GM19324 (cell line): ENCODE measurements at regions not wholly inside any gene's neighbourhood (a gene's known extent, or its start where the extent isn't known, plus 50 kb on each side); places are given as distances from the start of the nearest gene placed in this dataset.
"Not testable (repeated sequence)": the region's sequence is repeated elsewhere in the genome, so short reads cannot be mapped to it uniquely, and the experiment has no call there.

Source experiments
- ATAC-seq: cut with Tn5 transposase; IDR thresholded peaks from one replicate; pipeline ENCODE4 v1.9.1; 2021; ENCODE audit warnings: mild to moderate bottlenecking, moderate library complexity; ENCODE audit not compliant: unreplicated experiment, low FRiP score

GRCh38 chr1:188594542-188595235, 1765.9 kb downstream of the PLA2G4A start:
- ATAC-seq = no peak

GRCh38 chr1:188599313-188599712, 1770.6 kb downstream of the PLA2G4A start:
- ATAC-seq = no peak

DNA sequence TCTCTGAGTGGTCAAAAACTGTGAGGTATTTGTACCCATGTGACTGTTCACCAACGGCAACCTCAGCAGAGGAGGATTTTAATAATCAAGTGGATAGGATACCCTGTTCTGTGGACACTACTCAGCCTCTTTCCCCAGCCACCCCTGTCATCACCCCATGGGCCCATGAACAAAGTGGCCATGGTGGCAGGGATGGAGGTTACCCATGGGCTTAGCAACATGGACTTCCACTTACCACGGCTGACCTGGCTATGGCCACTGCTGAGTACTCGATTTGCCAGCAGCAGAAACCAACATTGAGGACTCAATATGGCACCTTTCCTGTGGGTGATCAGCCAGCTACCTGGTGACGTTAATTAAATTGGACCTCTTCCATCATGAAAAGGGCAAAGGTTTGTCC, 1782.7 kb downstream of the PLA2G4A start:
- ATAC-seq = no peak

DNA sequence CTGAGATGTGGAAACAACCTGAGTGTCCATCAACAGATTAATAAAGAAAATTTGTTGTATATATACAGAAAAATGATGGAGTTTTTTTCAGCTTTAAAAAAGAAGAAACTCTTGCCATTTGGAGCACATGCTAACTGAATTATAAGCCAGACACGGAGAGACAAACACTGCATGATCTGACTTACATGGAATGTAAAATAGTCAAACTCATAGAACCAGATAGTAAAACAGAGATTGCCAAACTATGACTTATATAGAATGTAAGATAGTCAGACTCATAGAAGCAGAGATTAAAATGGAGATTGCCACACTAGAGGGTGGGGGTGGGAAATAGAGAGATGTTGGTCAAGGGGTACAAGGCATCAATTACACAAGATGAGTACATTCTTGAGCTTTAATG, 1786.6 kb downstream of the PLA2G4A start:
- no peak for ATAC-seq

DNA sequence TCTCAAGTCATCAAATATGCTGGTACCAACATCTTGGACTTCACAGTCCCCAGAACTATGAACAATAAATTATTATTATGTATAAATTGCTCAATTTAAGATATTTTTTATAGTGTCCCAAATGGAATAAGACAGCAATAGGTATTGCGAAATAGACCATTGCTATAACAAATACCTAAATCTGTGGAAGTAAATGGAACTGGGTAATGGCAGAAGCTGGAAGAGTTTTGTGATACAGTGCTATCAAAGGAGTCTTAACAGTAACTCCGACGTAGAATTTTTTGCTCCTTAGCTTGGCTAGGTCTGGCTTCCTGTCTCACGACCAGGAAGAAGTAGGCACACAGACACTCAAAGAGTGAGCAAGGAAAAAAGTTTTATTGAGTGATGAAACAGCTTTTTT, 1791.5 kb downstream of the PLA2G4A start:
- ATAC-seq = no peak

DNA sequence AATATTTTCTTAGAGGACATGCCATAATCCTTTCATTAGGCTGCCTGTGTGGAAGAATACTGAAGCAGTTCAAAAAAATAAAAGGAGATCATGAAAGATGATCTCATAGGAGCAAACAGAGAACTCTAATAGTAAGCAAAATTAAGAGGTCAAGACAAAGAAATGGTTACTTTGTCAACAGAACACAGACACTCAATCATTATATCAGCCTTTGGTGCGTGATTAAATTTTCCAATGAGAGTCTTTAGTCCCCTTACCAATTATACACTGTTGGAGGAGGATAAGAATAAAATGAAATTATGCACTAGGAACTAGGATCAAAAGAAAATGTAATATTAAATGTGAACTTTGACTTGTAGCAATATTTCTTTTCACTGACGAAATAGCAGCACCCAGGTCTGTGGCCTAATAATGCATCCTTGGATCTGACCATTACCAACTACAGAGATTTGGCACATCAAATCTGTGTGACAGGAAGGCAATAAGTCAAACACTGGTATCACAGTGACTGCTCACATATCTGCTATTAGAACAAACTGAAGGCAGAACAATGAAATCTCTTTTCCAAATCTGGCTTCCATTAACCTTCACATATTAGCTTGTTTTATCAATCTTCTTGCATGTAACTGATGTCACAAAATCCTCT, 1812.9 kb downstream of the PLA2G4A start:
- ATAC-seq = no peak

- ATAC-seq = no peak
These were observed 1814.0 kb downstream of the PLA2G4A start for GRCh38 chr1:188642704-188643103.

GRCh38 chr1:188652678-188653077, 1823.9 kb downstream of the PLA2G4A start:
- ATAC-seq = no peak

GRCh38 chr1:188655966-188656365, 1821.7 kb downstream of the BRINP3 start:
- ATAC-seq = not testable (repeated sequence)

DNA sequence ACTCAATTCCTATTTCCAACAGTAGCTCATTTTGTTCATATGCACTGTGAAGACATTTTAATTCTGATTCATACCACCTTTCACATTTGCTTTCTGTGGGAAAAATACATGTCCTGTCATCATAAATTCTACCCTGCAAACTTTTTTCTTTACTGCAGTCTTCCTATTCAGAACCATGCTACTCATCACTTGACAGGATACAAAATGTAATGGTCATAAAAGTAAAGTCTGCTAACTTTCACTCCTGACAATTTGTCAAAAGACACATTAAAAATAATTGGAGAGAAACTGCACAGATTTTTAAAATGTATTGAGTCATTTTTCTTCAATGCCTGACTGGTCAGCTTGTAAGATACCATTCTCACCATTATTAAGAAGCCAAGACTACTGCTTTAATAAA, 1817.1 kb downstream of the BRINP3 start:
- no peak for ATAC-seq

- ATAC-seq = no peak
These were observed 1812.2 kb downstream of the BRINP3 start for GRCh38 chr1:188665477-188665876.

GRCh38 chr1:188668083-188668482, 1809.6 kb downstream of the BRINP3 start:
- no peak for ATAC-seq

- no peak for ATAC-seq
These were observed 1807.8 kb downstream of the BRINP3 start for GRCh38 chr1:188669728-188670382.

DNA sequence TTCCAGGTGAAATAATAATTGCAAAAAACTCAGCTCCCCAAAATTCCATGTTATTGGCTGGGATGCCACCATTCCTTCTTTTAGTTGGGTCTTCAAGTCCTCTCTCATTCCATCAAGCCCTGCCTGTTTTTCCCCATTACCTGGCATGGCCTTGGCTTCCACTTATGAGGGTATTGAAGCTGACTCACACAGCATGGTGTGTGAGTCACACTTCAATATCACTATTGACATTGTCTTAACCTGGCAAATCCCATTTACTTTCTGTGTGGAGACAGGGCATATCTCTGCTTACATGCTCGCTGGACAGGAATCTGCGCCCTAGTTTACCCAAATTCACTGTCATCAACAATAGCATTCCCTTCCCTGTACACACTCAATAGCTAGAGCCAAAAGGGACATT, 1806.8 kb downstream of the BRINP3 start:
- ATAC-seq = no peak

DNA sequence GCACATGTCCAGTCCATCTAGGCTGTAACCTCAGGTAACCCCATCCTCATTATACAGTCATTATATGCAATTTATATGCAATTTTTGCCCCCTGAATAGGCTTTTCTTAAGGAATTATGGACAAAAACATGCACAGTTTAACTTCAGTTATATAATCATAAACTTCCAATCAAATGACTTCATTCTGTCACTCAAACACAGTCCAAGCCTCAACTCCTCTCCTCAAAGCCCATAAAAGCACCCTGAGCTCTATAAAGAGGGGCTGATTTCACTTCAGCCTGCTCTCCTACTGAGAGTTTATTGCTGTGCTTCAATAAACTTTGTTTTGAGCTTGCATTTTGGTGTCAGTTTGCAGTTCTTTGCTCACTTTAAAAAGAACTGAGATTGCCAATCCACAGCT, 1805.5 kb downstream of the BRINP3 start:
- ATAC-seq = no peak

DNA sequence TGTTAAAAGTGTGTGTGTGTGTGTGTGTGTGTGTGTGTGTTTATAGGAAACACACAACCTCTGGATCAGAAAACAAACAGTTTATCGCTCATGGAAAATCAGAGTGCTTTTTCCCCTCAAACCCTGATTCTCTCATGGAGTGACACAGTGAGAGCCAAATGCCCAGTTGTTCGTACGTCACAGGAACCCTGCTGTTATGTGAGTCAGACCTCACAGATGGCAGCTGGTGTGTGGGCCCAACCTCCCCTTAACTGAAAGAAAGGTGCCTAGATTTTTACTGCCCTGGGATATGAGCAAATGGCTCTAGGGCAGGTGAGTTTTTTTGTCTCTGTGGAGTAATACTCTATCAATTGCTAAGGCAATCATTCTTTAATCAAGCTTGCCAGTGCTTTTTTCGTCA, 1788.1 kb downstream of the BRINP3 start:
- ATAC-seq = no peak

GRCh38 chr1:188700116-188700515, 1777.5 kb downstream of the BRINP3 start:
- ATAC-seq = no peak

- no peak for ATAC-seq
These were observed 1770.9 kb downstream of the BRINP3 start for GRCh38 chr1:188706742-188707141.

DNA sequence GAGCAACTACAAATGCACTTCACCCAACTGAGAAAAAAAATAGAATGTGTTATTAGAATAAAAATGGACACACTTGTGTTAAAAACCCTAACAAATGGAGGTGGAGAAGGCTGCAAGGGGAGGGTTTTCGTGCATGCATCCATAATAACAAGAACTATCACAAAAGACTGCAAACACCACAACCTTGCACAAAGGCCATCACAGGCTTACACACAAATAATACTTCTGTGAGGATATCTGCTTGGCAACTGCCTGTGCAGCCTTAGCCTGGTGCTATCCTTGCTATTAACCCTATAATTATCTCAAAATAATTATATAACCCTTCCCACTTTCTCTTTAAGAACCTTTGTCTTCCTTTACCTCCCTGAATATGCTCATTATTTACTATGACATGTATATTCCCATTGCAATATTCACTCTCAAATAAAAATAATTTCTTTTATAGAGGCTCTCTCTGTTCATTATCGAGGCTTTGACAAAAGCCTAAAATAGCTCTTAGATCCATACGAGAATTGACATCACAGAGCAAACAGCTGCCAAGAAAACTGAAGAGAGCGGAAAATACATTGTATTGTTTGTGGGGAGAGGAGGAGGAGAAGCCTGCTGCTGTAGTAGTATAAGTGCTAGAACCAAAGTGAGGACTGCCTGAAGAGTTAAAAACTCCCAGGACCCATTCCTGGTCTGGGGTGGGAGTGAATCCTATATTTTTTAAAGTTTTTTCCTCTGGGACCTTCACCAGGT, 1768.7 kb downstream of the BRINP3 start:
- no peak for ATAC-seq

GRCh38 chr1:188715566-188715965, 1762.1 kb downstream of the BRINP3 start:
- ATAC-seq = no peak

DNA sequence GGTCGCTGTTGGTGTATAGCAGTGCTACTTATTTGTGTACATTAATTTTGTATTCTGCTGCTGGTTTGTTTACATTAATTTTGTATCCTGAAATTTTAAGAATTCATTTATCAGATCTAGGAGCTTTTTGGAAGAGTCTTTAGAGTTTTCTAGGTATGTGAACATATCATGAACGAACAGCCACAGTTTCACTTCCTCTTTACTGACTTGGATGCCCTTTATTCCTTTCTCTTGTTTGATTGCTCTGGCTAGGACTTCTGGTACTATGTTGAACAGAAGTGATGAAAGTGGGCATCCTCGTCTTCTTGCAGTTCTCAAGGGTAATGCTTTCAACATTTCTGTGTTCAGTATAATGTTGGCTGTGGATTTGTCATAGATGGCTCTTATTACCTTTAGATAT, 1757.9 kb downstream of the BRINP3 start:
- ATAC-seq = no peak
